GM23338 (cell line): ENCODE measurements at regions not wholly inside any gene's neighbourhood (a gene's known extent, or its start where the extent isn't known, plus 50 kb on each side); places are given as distances from the start of the nearest gene placed in this dataset.

ENCODE experiments used
- ATAC-seq: fragments of 200-7000 bp; cut with Tn5 transposase; 3 replicates; pipeline ENCODE4 v1.9.1; 2020
- DNase-seq: peaks from one replicate; pipeline ENCODE4 v3.0.0-alpha.2; 2015; ENCODE audit warnings: low spot score
- H2AFZ ChIP-seq: fragments of 200-600 bp; sonication (generic); 2 replicates; pipeline ENCODE4 v1.8.0; 2016; ENCODE audit warnings: antibody characterized with exemption, mild to moderate bottlenecking, moderate library complexity
- H3F3A ChIP-seq: fragments of 200-600 bp; sonication (generic); replicated peaks from 2 replicates; pipeline ENCODE4 v1.8.0; 2017; ENCODE audit warnings: antibody characterized with exemption, mixed run types, low read depth
- H3K27ac ChIP-seq: fragments of 200-600 bp; sonication (generic); 2 replicates; pipeline ENCODE4 v1.6.1; 2016; ENCODE audit warnings: low read depth
- H3K27me3 ChIP-seq: fragments of 200-600 bp; sonication (generic); 2 replicates; pipeline ENCODE4 v1.8.0; 2016; ENCODE audit warnings: mild to moderate bottlenecking, mixed run types, moderate library complexity; ENCODE audit not compliant: insufficient read depth
- H3K36me3 ChIP-seq: fragments of 200-600 bp; sonication (generic); 2 replicates; pipeline ENCODE4 v1.8.0; 2016; ENCODE audit warnings: mild to moderate bottlenecking; ENCODE audit not compliant: insufficient read depth
- H3K4me1 ChIP-seq: fragments of 200-600 bp; sonication (generic); 2 replicates; pipeline ENCODE4 v1.8.0; 2016; ENCODE audit warnings: mild to moderate bottlenecking, moderate library complexity; ENCODE audit not compliant: insufficient read depth
- H3K4me2 ChIP-seq: fragments of 200-600 bp; sonication (generic); 2 replicates; pipeline ENCODE4 v1.7.1; 2017; ENCODE audit warnings: mixed run types
- H3K4me3 ChIP-seq: fragments of 200-600 bp; sonication (generic); 2 replicates; pipeline ENCODE4 v1.6.1; 2016; ENCODE audit warnings: mixed run types
- H3K79me2 ChIP-seq: fragments of 200-600 bp; sonication (generic); replicated peaks from 2 replicates; pipeline ENCODE4 v1.8.0; 2017; ENCODE audit warnings: mild to moderate bottlenecking; ENCODE audit not compliant: insufficient read depth
- H3K9me2 ChIP-seq: fragments of 200-600 bp; sonication (generic); 2 replicates; pipeline ENCODE4 v1.8.0; 2017; ENCODE audit not compliant: insufficient read depth
- H4K20me1 ChIP-seq: fragments of 200-600 bp; sonication (generic); replicated peaks from 2 replicates; pipeline ENCODE4 v1.8.0; 2017; ENCODE audit warnings: mild to moderate bottlenecking; ENCODE audit not compliant: insufficient read depth
- H3K27ac Mint-ChIP-seq: 2 replicates; pipeline ENCODE4 v1.8.0; 2020; ENCODE audit warnings: inconsistent platforms, mild to moderate bottlenecking, moderate library complexity, mixed read lengths
- H3K27me3 Mint-ChIP-seq: 3 replicates; pipeline ENCODE4 v1.8.0; 2022; ENCODE audit warnings: low read depth, mild to moderate bottlenecking, moderate library complexity, mixed read lengths, inconsistent platforms; ENCODE audit not compliant: insufficient read depth, poor library complexity
- H3K36me3 Mint-ChIP-seq: 3 replicates; pipeline ENCODE4 v1.8.0; 2021; ENCODE audit warnings: low read depth, mild to moderate bottlenecking, inconsistent platforms, moderate library complexity, mixed read lengths
- H3K4me1 Mint-ChIP-seq: 3 replicates; pipeline ENCODE4 v1.8.0; 2020; ENCODE audit warnings: mild to moderate bottlenecking, inconsistent platforms, mixed read lengths
- H3K4me3 Mint-ChIP-seq: 3 replicates; pipeline ENCODE4 v1.8.0; 2021; ENCODE audit warnings: moderate library complexity, mild to moderate bottlenecking, inconsistent platforms, mixed read lengths
- H3K9me3 Mint-ChIP-seq: 3 replicates; pipeline ENCODE4 v1.8.0; 2020; ENCODE audit warnings: moderate library complexity, mild to moderate bottlenecking, inconsistent platforms, mixed read lengths
- CREB1 ChIP-seq: fragments of 250-450 bp; sonication (Bioruptor Pico); IDR thresholded peaks from 2 replicates; pipeline ENCODE4 v1.5.0; 2020; ENCODE audit warnings: low read depth, mild to moderate bottlenecking, moderate library complexity
- ETS1 ChIP-seq: IDR thresholded peaks from 2 replicates; pipeline ENCODE4 v1.6.1; 2016; ENCODE audit warnings: antibody characterized with exemption
- JUNB ChIP-seq: IDR thresholded peaks from one replicate; pipeline ENCODE4 v1.6.1; 2016; ENCODE audit warnings: antibody characterized with exemption; ENCODE audit not compliant: unreplicated experiment
- STAT1 ChIP-seq: IDR thresholded peaks from one replicate; pipeline ENCODE4 v1.6.1; 2016; ENCODE audit warnings: antibody characterized with exemption; ENCODE audit not compliant: unreplicated experiment
- ZNF331 ChIP-seq: fragments of 250-450 bp; sonication (Bioruptor Pico); IDR thresholded peaks from 2 replicates; pipeline ENCODE4 v1.5.0; 2020; ENCODE audit warnings: low read depth, mild to moderate bottlenecking, moderate library complexity
- ZNF462 ChIP-seq: fragments of 250-450 bp; sonication (Bioruptor Pico); IDR thresholded peaks from 2 replicates; pipeline ENCODE4 v1.5.0; 2020; ENCODE audit warnings: mild to moderate bottlenecking, moderate library complexity
- TF ChIP-seq, protein P1 (sequence below): IDR thresholded peaks from one replicate; pipeline ENCODE4 v1.6.1; 2018; ENCODE audit warnings: antibody characterized with exemption; ENCODE audit not compliant: unreplicated experiment

- Mint-ChIP-seq H3K36me3 (peaks cover 4% of the 10 kb centered on the region), H3K27me3 (no peaks in the 10 kb centered on the region), H3K4me3 (no peak overlapping the region), H3K27ac (no peak overlapping the region), H3K9me3 (peaks cover 64% of the 10 kb centered on the region), H3K4me1 (no peaks in the 10 kb centered on the region)
- Histone ChIP-seq H3K4me3 (no peak overlapping the region), H3K4me2 (no peak overlapping the region), H3K9me2 (no peaks in the 10 kb centered on the region), H3K27ac (no peak overlapping the region), H4K20me1 (no peaks in the 10 kb centered on the region), H3K4me1 (no peaks in the 10 kb centered on the region), H3K79me2 (no peaks in the 10 kb centered on the region), H3K36me3 (no peaks in the 10 kb centered on the region; the same call in 1 of the 2 replicates), H2AFZ (no peak overlapping the region), H3K27me3 (no peaks in the 10 kb centered on the region), H3F3A (no peaks in the 10 kb centered on the region)
- TF ChIP-seq JUNB, result no peak
- no peak for TF ChIP-seq STAT1
- TF ChIP-seq, protein P1, sequence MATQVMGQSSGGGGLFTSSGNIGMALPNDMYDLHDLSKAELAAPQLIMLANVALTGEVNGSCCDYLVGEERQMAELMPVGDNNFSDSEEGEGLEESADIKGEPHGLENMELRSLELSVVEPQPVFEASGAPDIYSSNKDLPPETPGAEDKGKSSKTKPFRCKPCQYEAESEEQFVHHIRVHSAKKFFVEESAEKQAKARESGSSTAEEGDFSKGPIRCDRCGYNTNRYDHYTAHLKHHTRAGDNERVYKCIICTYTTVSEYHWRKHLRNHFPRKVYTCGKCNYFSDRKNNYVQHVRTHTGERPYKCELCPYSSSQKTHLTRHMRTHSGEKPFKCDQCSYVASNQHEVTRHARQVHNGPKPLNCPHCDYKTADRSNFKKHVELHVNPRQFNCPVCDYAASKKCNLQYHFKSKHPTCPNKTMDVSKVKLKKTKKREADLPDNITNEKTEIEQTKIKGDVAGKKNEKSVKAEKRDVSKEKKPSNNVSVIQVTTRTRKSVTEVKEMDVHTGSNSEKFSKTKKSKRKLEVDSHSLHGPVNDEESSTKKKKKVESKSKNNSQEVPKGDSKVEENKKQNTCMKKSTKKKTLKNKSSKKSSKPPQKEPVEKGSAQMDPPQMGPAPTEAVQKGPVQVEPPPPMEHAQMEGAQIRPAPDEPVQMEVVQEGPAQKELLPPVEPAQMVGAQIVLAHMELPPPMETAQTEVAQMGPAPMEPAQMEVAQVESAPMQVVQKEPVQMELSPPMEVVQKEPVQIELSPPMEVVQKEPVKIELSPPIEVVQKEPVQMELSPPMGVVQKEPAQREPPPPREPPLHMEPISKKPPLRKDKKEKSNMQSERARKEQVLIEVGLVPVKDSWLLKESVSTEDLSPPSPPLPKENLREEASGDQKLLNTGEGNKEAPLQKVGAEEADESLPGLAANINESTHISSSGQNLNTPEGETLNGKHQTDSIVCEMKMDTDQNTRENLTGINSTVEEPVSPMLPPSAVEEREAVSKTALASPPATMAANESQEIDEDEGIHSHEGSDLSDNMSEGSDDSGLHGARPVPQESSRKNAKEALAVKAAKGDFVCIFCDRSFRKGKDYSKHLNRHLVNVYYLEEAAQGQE, result no peak
- TF ChIP-seq ZNF462 (CRISPR knock-in tag), result no peak
- no peak for TF ChIP-seq ZNF331 (CRISPR knock-in tag)
- no peak for TF ChIP-seq CREB1 (CRISPR knock-in tag)
- no peak for TF ChIP-seq ETS1
- DNase-seq (no peak), ATAC-seq (no peak)
Measured at GRCh38 chr21:40997831-40998230, 150.9 kb upstream of the DSCAM start.
